ENCODE measurements at regions not wholly inside any gene's neighbourhood (a gene's known extent, or its start where the extent isn't known, plus 50 kb on each side); places are given as distances from the start of the nearest gene placed in this dataset.

DNA sequence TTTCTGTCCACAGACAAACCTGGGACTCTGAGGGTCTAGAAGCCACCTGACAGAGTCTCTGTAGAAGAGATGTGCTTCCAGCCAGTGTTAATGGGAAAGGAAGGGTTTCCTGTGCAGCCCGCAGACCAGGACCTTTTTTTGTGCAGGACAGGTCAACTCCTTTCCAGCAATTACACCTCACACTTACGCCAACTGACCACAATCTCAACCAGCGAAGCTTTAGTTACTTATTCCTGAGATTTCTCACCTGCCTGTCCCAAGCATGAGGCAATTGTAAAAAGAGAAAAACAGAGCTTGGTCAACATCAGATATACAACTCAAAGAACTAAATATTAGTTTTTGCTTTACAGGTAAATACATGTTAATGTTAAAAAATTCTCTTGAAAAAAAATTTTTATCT lies 393.8 kb upstream of the ID4 start:
- POLR2A ChIA-PET = no interaction called here
- Mint-ChIP-seq H3K27ac (ENCODE audit: low read depth, unreplicated experiment) (no peak overlapping the region), H3K36me3 (ENCODE audit: insufficient read depth, unreplicated experiment) (no peaks in the 10 kb centered on the region), H3K9me3 (ENCODE audit: unreplicated experiment) (no peaks in the 10 kb centered on the region), H3K4me1 (ENCODE audit: insufficient read depth, unreplicated experiment) (peaks cover 4% of the 10 kb centered on the region), H3K27me3 (ENCODE audit: insufficient read depth, unreplicated experiment) (peaks cover 12% of the 10 kb centered on the region), H3K4me3 (ENCODE audit: unreplicated experiment) (no peak overlapping the region)
- intact Hi-C loops (cut with micrococcal nuclease) = no loop called here
- CTCF ChIA-PET = no interaction called here
- TF ChIP-seq, protein P1, sequence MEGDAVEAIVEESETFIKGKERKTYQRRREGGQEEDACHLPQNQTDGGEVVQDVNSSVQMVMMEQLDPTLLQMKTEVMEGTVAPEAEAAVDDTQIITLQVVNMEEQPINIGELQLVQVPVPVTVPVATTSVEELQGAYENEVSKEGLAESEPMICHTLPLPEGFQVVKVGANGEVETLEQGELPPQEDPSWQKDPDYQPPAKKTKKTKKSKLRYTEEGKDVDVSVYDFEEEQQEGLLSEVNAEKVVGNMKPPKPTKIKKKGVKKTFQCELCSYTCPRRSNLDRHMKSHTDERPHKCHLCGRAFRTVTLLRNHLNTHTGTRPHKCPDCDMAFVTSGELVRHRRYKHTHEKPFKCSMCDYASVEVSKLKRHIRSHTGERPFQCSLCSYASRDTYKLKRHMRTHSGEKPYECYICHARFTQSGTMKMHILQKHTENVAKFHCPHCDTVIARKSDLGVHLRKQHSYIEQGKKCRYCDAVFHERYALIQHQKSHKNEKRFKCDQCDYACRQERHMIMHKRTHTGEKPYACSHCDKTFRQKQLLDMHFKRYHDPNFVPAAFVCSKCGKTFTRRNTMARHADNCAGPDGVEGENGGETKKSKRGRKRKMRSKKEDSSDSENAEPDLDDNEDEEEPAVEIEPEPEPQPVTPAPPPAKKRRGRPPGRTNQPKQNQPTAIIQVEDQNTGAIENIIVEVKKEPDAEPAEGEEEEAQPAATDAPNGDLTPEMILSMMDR (IDR thresholded peaks at IDR 0.05; ENCODE audit: unreplicated experiment) = no peak
- no peak for DNase-seq (ENCODE audit: unreplicated experiment)
- BruUV-seq (replicated peaks) = no TSS peak

DNA sequence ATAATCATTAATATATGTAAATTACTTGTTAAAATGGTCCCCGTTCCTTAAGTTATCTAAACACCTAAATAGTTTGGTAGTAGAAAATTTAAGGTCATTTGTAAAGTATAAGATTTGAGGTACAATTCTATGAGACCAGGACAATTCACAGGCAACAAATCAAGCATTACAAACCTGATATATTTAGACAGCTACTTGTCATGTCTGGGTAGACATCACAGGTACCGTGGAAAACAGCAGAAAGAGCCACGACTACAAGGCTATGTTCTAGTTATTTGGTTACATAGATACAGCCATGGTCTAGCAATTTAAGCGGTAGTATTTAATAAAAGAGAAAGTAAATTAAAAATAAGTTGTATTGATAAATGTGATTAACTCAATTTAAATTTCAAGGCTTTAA lies 393.1 kb upstream of the ID4 start:
- Mint-ChIP-seq H3K27me3 (ENCODE audit: insufficient read depth, unreplicated experiment) (peaks cover 12% of the 10 kb centered on the region), H3K4me1 (ENCODE audit: insufficient read depth, unreplicated experiment) (peaks cover 4% of the 10 kb centered on the region), H3K9me3 (ENCODE audit: unreplicated experiment) (no peaks in the 10 kb centered on the region), H3K4me3 (ENCODE audit: unreplicated experiment) (no peak overlapping the region), H3K27ac (ENCODE audit: low read depth, unreplicated experiment) (no peak overlapping the region), H3K36me3 (ENCODE audit: insufficient read depth, unreplicated experiment) (no peaks in the 10 kb centered on the region)
- intact Hi-C loops (cut with micrococcal nuclease) = no loop called here
- no TSS peak for BruUV-seq (replicated peaks)
- DNase-seq (ENCODE audit: unreplicated experiment) = no peak
- TF ChIP-seq, protein P1 (IDR thresholded peaks at IDR 0.05; ENCODE audit: unreplicated experiment) = no peak
- POLR2A ChIA-PET = no interaction called here
- CTCF ChIA-PET = no interaction called here

DNA sequence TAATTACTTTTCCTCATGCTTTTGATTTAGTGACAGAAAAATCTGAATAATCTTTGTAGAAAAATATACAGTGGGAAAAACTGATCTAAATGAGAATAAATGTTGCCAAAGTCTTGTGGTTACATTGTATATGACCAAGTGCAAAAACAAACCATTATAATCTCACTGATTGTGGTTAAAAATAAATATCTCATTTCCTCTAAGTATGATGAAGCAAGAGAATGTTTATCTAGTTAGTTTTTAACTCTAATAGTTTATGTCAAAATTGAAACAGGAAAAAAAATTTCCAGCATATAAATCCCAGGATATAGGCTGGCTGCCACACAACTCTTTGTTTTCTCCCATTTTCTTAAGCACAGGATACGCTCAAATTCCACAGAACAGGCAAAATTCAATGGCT lies 392.7 kb upstream of the ID4 start:
- H3K27ac Mint-ChIP-seq (ENCODE audit: low read depth, unreplicated experiment) = no peak overlapping the region
- no peak for DNase-seq (ENCODE audit: unreplicated experiment)
- POLR2A ChIA-PET = no interaction called here
- TF ChIP-seq, protein P1 (IDR thresholded peaks at IDR 0.05; ENCODE audit: unreplicated experiment) = no peak
- peaks cover 12% of the 10 kb centered on the region for H3K27me3 Mint-ChIP-seq (ENCODE audit: insufficient read depth, unreplicated experiment)
- peaks cover 4% of the 10 kb centered on the region for H3K4me1 Mint-ChIP-seq (ENCODE audit: insufficient read depth, unreplicated experiment)
- H3K4me3 Mint-ChIP-seq (ENCODE audit: unreplicated experiment) = no peak overlapping the region
- BruUV-seq (replicated peaks) = no TSS peak
- no peaks in the 10 kb centered on the region for H3K9me3 Mint-ChIP-seq (ENCODE audit: unreplicated experiment)
- CTCF ChIA-PET = no interaction called here
- intact Hi-C loops (cut with micrococcal nuclease) = no loop called here
- no peaks in the 10 kb centered on the region for H3K36me3 Mint-ChIP-seq (ENCODE audit: insufficient read depth, unreplicated experiment)

DNA sequence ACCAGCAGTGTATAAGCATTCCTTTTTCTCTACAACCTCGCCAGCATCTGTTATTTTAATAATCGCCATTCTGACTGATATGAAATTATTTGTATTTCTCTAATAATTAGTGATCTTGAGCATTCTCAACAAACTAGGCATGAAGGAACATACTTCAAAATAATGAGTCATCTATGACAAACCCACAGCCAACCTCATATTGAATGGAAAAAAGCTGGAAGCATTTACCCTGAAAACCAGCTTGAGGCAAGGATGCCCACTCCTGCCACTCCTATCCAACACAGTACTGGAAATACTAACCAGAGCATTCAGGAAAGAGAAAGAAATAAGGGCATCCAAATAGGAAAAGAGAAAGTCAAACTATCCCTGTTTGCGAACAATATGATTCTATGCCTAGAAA lies 390.6 kb upstream of the ID4 start:
- DNase-seq (ENCODE audit: unreplicated experiment) = no peak
- H3K4me3 Mint-ChIP-seq (ENCODE audit: unreplicated experiment) = no peak overlapping the region
- H3K4me1 Mint-ChIP-seq (ENCODE audit: insufficient read depth, unreplicated experiment) = peaks cover 4% of the 10 kb centered on the region
- no peaks in the 10 kb centered on the region for H3K9me3 Mint-ChIP-seq (ENCODE audit: unreplicated experiment)
- no TSS peak for BruUV-seq (replicated peaks)
- no peaks in the 10 kb centered on the region for H3K36me3 Mint-ChIP-seq (ENCODE audit: insufficient read depth, unreplicated experiment)
- no peak overlapping the region for H3K27ac Mint-ChIP-seq (ENCODE audit: low read depth, unreplicated experiment)
- intact Hi-C loops (cut with micrococcal nuclease) = no loop called here
- ChIA-PET POLR2A (no interaction called here), CTCF (no interaction called here)
- TF ChIP-seq, protein P1 (IDR thresholded peaks at IDR 0.05; ENCODE audit: unreplicated experiment) = no peak
- H3K27me3 Mint-ChIP-seq (ENCODE audit: insufficient read depth, unreplicated experiment) = peaks cover under 1% of the 10 kb centered on the region

All from MCF 10A (cell line).